ENCODE measurements at regions not wholly inside any gene's neighbourhood (a gene's known extent, or its start where the extent isn't known, plus 50 kb on each side); places are given as distances from the start of the nearest gene placed in this dataset.

DNA sequence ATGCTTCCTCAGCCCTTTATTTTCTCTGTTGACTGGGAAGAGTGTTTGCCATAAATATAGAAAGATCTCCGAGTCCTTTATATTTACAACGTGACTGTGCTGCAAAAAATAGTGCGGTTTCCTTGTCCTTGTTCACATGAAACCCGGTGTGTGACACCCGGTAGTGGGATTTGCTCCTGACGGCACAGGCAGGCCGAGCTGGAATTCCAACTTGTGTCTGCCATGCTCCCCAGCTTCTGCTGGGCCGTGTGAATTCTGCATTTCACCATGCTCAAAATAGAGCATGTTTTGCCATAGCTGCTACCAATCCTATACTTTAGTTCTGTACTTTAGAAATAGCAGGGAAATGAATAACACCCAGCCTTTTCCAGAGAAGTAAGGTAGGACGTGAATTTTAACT is 60.3 kb upstream of the PDE10A start:
- intact Hi-C loops (cut with DNase I; ENCODE audit: low total_unique reads): no loop called here
- H3K9me3 ChIP-seq: no peaks in the 10 kb centered on the region

DNA sequence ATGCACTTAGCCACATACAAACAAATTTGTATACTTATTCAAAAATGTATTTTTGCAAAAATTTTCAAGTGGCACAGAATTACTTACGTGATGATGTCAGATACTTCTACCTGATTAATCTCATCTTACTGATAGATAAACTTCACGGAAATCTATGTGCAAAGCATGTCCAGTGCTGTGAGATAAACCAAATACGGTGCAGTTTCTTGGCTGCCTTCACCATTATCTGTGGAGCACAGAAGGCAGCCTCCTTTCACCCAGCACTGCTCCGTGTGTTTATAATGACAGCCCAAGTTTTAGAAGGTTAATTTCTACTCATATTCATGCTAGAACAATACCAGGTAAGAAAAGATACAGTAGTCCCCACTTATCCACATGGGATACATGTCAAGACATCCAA is 59.0 kb upstream of the PDE10A start:
- intact Hi-C loops (cut with DNase I; ENCODE audit: low total_unique reads): no loop called here
- Histone ChIP-seq H3K27ac (no peak overlapping the region), H3K27me3 (no peaks in the 10 kb centered on the region), H3K4me3 (no peak overlapping the region), H3K36me3 (no peaks in the 10 kb centered on the region), H3K9me3 (no peaks in the 10 kb centered on the region), H3K4me1 (no peaks in the 10 kb centered on the region)
- TF ChIP-seq, protein P1, sequence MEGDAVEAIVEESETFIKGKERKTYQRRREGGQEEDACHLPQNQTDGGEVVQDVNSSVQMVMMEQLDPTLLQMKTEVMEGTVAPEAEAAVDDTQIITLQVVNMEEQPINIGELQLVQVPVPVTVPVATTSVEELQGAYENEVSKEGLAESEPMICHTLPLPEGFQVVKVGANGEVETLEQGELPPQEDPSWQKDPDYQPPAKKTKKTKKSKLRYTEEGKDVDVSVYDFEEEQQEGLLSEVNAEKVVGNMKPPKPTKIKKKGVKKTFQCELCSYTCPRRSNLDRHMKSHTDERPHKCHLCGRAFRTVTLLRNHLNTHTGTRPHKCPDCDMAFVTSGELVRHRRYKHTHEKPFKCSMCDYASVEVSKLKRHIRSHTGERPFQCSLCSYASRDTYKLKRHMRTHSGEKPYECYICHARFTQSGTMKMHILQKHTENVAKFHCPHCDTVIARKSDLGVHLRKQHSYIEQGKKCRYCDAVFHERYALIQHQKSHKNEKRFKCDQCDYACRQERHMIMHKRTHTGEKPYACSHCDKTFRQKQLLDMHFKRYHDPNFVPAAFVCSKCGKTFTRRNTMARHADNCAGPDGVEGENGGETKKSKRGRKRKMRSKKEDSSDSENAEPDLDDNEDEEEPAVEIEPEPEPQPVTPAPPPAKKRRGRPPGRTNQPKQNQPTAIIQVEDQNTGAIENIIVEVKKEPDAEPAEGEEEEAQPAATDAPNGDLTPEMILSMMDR (IDR thresholded peaks at IDR 0.05): no peak
- TF ChIP-seq POLR2A (IDR thresholded peaks at IDR 0.05): no peak
- no peak for DNase-seq

More for the DNA sequence above, 60.3 kb upstream of the PDE10A start:
- no peak for TF ChIP-seq POLR2A (IDR thresholded peaks at IDR 0.05)
- Histone ChIP-seq H3K27ac (no peak overlapping the region), H3K4me3 (no peak overlapping the region), H3K4me1 (no peaks in the 10 kb centered on the region), H3K27me3 (no peaks in the 10 kb centered on the region), H3K36me3 (no peaks in the 10 kb centered on the region)
- DNase-seq: no peak

DNA sequence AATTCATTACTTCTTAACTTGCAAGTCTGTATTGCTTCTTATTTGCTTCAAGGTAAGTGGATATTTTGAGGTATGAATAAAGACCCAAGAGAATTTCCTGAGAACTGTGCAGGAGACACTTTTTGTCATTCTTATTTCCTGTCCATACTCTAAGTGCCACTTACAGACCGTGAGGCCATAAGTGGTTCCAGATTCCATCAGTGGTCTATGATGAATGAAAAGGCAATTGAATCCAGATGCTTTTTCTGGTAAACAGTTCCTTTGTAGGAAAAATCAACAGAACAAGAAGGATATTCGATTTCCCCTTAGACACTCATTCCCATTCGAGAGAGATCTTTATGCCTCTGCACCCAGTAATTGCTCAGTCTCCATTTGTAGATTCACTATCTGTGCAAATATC is 58.3 kb upstream of the PDE10A start:
- Histone ChIP-seq H3K27ac (no peak overlapping the region), H3K9me3 (no peaks in the 10 kb centered on the region), H3K27me3 (no peaks in the 10 kb centered on the region), H3K4me3 (no peak overlapping the region), H3K36me3 (no peaks in the 10 kb centered on the region), H3K4me1 (no peaks in the 10 kb centered on the region)
- no peak for DNase-seq
- no peak for TF ChIP-seq POLR2A (IDR thresholded peaks at IDR 0.05)
- TF ChIP-seq, protein P1 (IDR thresholded peaks at IDR 0.05): no peak
- intact Hi-C loops (cut with DNase I; ENCODE audit: low total_unique reads): no loop called here

DNA sequence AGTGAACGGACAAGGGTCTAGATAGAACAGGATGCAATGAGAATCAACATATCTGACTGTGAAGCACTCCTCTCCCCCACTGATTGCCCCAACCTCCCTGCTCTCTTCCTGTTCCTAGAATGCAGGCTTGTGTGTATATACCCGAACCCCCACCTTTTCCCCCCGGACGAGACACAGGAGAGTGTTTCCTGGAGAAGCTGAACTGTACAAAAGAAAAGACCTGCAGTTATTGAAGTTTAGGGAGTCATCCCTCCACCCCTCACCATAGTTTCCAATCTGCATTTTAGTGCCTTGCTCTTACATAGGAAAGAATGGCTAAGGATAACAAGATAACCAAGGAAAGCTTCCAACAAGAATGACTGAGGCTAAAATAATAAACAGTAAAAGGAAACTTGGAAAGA is 55.5 kb upstream of the PDE10A start:
- H3K4me3 ChIP-seq: no peak overlapping the region

DNA sequence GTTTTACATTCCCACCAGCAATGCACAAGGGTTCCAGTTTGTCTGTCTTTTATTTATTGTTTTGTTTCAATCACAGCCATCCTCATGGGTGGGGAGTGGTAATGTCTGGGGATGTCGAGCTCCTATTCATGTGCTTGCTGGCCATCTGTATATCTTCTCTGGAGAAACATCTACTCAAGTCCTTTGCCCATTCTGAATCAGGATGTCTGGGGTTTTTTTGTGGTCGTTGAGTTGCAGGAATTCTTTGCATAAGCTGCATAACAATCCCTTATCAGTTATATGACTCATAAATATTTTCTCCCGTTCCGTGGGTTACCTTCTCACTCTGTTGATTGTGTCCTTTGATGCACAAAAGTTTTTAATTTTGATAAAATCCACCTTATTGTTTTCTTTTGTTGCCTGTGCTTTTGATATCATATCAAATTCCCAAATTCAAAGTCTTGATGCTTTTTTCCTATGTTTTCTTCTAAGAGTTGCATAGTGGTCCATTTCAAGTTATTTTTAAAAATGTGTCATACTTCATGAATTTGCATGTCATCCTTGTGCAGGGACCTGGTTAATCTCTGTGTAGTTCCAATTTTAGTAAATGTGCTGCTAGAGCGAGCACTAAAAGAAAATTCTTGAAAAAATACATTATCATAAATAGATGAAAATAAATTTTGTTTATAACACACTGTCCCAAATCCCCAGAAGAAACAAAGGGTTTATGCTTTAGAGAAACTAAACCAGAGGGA is 54.9 kb upstream of the PDE10A start:
- DNase-seq: no peak
- Histone ChIP-seq H3K4me3 (no peak overlapping the region), H3K9me3 (no peaks in the 10 kb centered on the region), H3K36me3 (no peaks in the 10 kb centered on the region), H3K27me3 (no peaks in the 10 kb centered on the region), H3K27ac (no peak overlapping the region), H3K4me1 (no peaks in the 10 kb centered on the region)
- no peak for TF ChIP-seq POLR2A (IDR thresholded peaks at IDR 0.05)
- TF ChIP-seq, protein P1 (IDR thresholded peaks at IDR 0.05): no peak
- intact Hi-C loops (cut with DNase I; ENCODE audit: low total_unique reads): no loop called here

More for the DNA sequence above, 55.5 kb upstream of the PDE10A start:
- H3K27me3 ChIP-seq: no peaks in the 10 kb centered on the region
- no peak for DNase-seq
- no peaks in the 10 kb centered on the region for H3K9me3 ChIP-seq
- H3K36me3 ChIP-seq: no peaks in the 10 kb centered on the region
- no peaks in the 10 kb centered on the region for H3K4me1 ChIP-seq
- H3K27ac ChIP-seq: no peak overlapping the region
- intact Hi-C loops (cut with DNase I; ENCODE audit: low total_unique reads): no loop called here
- TF ChIP-seq, protein P1 (IDR thresholded peaks at IDR 0.05): no peak
- no peak for TF ChIP-seq POLR2A (IDR thresholded peaks at IDR 0.05)

All from uterus (tissue), 3 donors.